ENCODE measurements at regions not wholly inside any gene's neighbourhood (a gene's known extent, or its start where the extent isn't known, plus 50 kb on each side); places are given as distances from the start of the nearest gene placed in this dataset.

DNA sequence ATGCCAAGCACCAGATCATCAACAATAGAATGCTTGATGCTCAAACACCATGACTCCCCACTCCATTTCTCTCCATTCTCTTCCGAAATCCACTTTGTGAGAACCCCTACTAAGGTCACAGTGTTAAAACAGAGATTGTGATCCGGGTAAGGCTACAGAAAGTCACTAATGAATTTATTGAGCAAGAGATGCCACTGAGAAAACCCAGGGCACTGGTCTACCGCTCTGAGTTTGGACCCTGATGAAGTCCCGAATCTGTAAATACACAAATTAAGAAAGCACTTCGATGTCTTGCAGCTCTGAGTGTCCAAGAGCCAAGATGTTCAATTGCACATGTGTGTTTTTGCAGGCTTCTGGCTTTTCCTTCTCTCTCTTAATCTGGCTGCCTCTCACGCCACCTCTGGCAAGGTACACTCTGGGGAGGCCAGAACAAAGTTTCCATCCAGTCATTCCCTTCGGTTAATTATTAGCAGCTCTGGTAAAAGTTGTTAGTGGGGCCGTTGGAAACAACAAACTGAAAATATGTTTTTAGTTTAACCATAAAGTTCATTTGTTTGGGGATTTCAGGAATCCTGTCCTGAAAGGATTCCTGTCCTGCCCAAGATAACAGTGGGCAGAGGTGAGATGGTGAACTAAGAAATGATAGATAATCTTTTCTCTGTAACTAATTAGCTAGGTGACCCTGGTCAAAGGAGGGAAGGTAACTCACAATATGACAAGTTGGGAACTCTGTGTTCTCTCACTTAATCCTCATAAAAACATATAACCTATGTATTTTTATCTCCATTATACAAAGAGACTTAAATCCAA lies 75.4 kb downstream of the BTG1 start:
- DNase-seq (ENCODE audit: extremely low read depth, low read depth) = no peak
- no peak for TF ChIP-seq CTCF (IDR thresholded peaks at IDR 0.05; ENCODE audit: low read depth, low read length)

- DNase-seq (ENCODE audit: extremely low read depth, low read depth) = no peak
- TF ChIP-seq CTCF (IDR thresholded peaks at IDR 0.05; ENCODE audit: low read depth, low read length) = no peak
Measured at GRCh38 chr12:92068459-92068858, 77.2 kb downstream of the BTG1 start.

DNA sequence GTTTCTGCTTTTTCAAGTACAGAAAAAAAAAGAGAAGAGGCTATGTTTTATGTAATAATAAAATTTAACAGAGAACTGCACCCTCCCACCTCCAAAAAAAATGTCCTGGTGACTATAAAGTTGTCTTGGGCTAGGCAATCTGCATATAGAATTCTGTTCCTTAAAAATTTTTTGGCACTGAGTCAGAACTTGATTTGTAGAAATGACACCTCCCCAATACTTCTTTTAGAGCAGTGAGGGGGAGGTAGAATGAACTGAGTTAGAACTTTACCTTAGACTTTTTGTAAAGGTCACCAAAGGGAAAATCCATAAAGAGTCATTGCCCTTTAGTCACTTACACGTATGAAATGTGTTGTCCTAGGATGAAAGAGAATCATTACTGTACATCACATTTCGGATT lies 80.0 kb downstream of the BTG1 start:
- TF ChIP-seq CTCF (IDR thresholded peaks at IDR 0.05; ENCODE audit: low read depth, low read length) = no peak

GRCh38 chr12:92065018-92065499 lies 80.6 kb downstream of the BTG1 start:
- DNase-seq (ENCODE audit: extremely low read depth, low read depth) = no peak
- no peak for TF ChIP-seq CTCF (IDR thresholded peaks at IDR 0.05; ENCODE audit: low read depth, low read length)

More for the DNA sequence above, 80.0 kb downstream of the BTG1 start:
- DNase-seq (ENCODE audit: extremely low read depth, low read depth) = no peak

DNA sequence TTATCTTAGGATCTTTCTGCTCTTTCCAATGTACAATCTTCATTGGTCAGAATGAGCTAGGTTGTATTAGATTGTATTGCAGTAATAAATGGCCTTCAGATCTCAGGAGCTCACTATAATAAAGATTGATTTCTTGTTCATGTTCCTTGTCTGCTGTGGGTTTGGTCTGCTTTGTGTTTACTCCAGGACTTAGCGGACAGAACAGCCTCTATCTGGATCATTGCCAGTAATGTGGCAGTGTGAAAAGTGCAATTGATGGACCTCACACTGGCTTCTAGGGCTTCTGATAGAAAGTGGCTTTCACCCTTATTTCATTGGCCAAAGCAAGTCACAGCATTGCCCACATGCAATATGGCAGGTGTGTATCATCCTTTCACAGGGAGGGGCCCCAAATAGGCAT lies 81.2 kb downstream of the BTG1 start:
- no peak for DNase-seq (ENCODE audit: extremely low read depth, low read depth)
- no peak for TF ChIP-seq CTCF (IDR thresholded peaks at IDR 0.05; ENCODE audit: low read depth, low read length)

DNA sequence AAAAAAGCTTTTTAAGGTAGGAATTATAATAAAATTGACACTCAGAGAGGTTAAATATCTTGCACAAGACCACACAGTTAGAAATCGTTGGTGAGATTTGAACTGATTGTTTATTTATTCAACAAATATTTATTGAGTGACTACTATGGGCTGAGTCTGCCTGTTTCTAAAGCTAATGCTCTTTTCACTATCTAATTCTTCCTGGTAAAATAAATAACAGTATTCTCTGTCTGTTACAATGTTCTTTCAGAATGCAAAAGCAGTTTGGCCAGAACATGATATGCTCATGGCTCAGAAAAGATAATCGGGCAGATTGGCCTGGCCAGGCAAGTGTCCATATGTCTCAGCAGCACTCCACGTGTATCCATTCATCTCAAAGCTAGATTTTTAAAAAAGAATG lies 82.0 kb downstream of the BTG1 start:
- no peak for TF ChIP-seq CTCF (IDR thresholded peaks at IDR 0.05; ENCODE audit: low read depth, low read length)
- DNase-seq (ENCODE audit: extremely low read depth, low read depth) = no peak
